ENCODE measurements at regions not wholly inside any gene's neighbourhood (a gene's known extent, or its start where the extent isn't known, plus 50 kb on each side); places are given as distances from the start of the nearest gene placed in this dataset.
"Not testable (repeated sequence)": the region's sequence is repeated elsewhere in the genome, so short reads cannot be mapped to it uniquely, and the experiment has no call there.

DNA sequence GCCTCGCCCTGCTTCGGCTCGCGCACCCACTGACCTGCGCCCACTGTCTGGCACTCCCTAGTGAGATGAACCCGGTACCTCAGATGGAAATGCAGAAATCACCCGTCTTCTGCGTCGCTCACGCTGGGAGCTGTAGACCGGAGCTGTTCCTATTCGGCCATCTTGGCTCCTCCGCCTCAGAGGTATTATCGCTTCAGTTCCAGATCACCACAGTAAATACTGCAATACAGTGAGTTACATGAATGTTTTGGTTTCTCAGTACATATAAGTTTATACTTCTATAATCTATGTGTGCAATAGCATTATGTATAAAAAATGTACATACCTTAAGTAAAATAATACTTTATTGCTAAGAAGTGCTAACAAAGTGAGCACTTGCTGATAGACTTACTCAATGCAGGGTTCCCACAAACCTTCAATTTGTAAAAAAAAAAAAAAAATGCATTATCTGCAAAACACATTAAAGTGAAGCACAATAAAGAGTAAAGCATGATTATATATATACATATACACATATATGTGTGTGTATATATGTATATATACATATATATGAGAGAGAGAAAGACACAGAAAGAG, 78.7 kb downstream of the KCNA5 start:
- WGBS, result 93% methylated on average over 8 of the region's 14 CpGs
- not testable (repeated sequence) for H3K4me3 ChIP-seq (ENCODE audit: low read depth in 1 of 3, low read length in 3 of 3); H3K9ac ChIP-seq (ENCODE audit: low read depth in 1 of 2, low read length in 2 of 2)

DNA sequence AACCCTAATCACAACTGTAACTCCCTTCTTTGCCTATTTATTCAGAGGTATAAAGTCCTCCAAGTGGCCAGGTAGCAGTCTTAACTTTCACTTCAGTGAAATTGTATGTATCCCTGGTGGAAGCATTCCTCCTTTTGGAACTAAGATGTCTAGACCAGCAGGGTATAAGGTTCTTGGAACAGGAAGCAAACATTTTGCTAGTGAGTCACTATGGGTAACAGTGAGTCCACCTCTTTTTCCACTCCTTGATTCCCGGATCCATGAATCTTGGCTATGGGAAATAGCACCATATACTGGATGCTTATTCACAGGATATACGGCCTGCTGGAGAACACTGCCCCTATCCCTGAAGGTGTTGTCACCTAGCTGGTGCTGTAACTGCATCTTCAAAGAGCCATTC, 80.2 kb downstream of the KCNA5 start:
- Histone ChIP-seq H3K27ac (ENCODE audit: low read depth in 1 of 2, low read length in 2 of 2) (no peak overlapping the region), H3K27me3 (ENCODE audit: control insufficient read depth in 4 of 4, insufficient read depth in 4 of 4, low read length in 3 of 4) (no peaks in the 10 kb centered on the region), H3K36me3 (ENCODE audit: control insufficient read depth in 4 of 4, insufficient read depth in 3 of 4, low read depth in 1 of 4, low read length in 3 of 4) (no peaks in the 10 kb centered on the region), H3K4me1 (ENCODE audit: control insufficient read depth in 4 of 4, insufficient read depth in 4 of 4, low read length in 3 of 4) (no peaks in the 10 kb centered on the region), H3K9me3 (ENCODE audit: control insufficient read depth in 4 of 4, low read length in 3 of 4) (no peaks in the 10 kb centered on the region), H3K4me3 (ENCODE audit: low read depth in 1 of 3, low read length in 3 of 3) (no peak overlapping the region), H3K9ac (ENCODE audit: low read depth in 1 of 2, low read length in 2 of 2) (no peak overlapping the region)
- TF ChIP-seq SP1 (IDR thresholded peaks at IDR 0.05) (no peak), HNF4A (conservative IDR thresholded peaks at IDR 0.05) (no peak), GABPA (IDR thresholded peaks at IDR 0.05 in 1 of 2, conservative IDR thresholded peaks at IDR 0.05 in 1 of 2) (no peak), NR2F2 (IDR thresholded peaks at IDR 0.05) (no peak), EGR1 (IDR thresholded peaks at IDR 0.05; ENCODE audit: low read depth in 2 of 2) (no peak)
- TF ChIP-seq, protein P1, sequence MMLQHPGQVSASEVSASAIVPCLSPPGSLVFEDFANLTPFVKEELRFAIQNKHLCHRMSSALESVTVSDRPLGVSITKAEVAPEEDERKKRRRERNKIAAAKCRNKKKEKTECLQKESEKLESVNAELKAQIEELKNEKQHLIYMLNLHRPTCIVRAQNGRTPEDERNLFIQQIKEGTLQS (IDR thresholded peaks at IDR 0.05), result no peak
- DNase-seq (ENCODE audit: low spot score), result no peak
- 91% methylated on average over 2 of the region's 2 CpGs for WGBS

More for the DNA sequence above, 78.7 kb downstream of the KCNA5 start:
- not testable (repeated sequence) for H3K27ac ChIP-seq (ENCODE audit: low read depth in 1 of 2, low read length in 2 of 2); H3K27me3 ChIP-seq (ENCODE audit: control insufficient read depth in 4 of 4, insufficient read depth in 4 of 4, low read length in 3 of 4); H3K4me1 ChIP-seq (ENCODE audit: control insufficient read depth in 4 of 4, insufficient read depth in 4 of 4, low read length in 3 of 4); H3K9me3 ChIP-seq (ENCODE audit: control insufficient read depth in 4 of 4, low read length in 3 of 4); DNase-seq (ENCODE audit: low spot score); H3K36me3 ChIP-seq (ENCODE audit: control insufficient read depth in 4 of 4, insufficient read depth in 3 of 4, low read depth in 1 of 4, low read length in 3 of 4)

DNA sequence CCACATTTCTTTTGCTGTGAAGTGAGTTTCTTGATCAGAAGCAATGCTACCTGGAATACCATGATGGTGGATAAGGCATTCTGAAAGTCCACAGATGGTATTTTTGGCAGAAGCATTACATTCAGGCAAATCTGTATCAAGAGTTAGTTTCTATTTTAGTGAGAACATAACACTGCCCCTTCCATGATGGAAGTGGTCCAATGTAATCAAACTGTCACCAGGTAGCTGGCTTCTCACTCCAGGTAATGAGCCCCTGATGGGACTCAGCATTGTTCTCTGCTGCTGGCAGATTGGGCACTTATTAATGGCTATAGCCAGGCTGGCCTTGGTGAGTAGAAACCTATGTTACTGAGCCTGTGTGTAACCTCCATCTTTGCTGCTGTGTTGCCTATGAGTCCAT, 80.7 kb downstream of the KCNA5 start:
- Histone ChIP-seq H3K27me3 (ENCODE audit: control insufficient read depth in 4 of 4, insufficient read depth in 4 of 4, low read length in 3 of 4) (no peaks in the 10 kb centered on the region), H3K36me3 (ENCODE audit: control insufficient read depth in 4 of 4, insufficient read depth in 3 of 4, low read depth in 1 of 4, low read length in 3 of 4) (no peaks in the 10 kb centered on the region), H3K27ac (ENCODE audit: low read depth in 1 of 2, low read length in 2 of 2) (no peak overlapping the region), H3K9me3 (ENCODE audit: control insufficient read depth in 4 of 4, low read length in 3 of 4) (no peaks in the 10 kb centered on the region), H3K4me3 (ENCODE audit: low read depth in 1 of 3, low read length in 3 of 3) (no peak overlapping the region), H3K9ac (ENCODE audit: low read depth in 1 of 2, low read length in 2 of 2) (no peak overlapping the region), H3K4me1 (ENCODE audit: control insufficient read depth in 4 of 4, insufficient read depth in 4 of 4, low read length in 3 of 4) (no peaks in the 10 kb centered on the region)
- no peak for DNase-seq (ENCODE audit: low spot score)
- TF ChIP-seq HNF4A (conservative IDR thresholded peaks at IDR 0.05), result no peak
- TF ChIP-seq EGR1 (IDR thresholded peaks at IDR 0.05; ENCODE audit: low read depth in 2 of 2), result no peak

DNA sequence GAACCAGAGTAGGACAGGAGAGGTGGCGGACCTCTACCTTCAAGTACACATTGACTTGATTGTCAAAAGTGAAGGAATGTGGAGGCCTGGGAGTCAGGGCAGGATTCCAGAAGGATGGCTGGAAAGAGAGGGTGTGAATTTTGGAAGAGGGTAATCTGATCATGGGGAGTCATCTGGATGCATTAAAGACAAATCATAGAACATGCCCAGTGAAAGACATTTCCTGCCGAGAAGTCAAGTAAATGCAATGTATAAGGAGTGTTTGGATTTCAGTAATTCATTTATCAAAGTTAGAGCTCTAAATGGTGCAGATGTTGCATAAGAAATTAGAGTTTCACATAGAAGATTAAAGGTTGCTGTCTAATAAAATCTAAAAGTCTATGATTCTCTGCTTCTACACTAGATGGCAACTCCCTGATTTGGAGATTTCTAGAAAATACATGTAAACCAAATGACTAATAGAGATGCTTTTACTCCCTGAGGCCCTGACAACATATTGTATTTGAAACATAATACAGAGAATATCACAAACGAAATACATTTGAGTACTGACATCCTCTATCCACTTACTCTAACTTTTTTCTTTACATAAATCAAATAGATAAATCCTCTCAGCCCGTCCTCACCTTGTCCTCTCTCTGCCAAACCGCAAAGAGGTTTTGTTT, 91.3 kb downstream of the KCNA5 start:
- no peak overlapping the region for H3K4me3 ChIP-seq (ENCODE audit: low read depth in 1 of 3, low read length in 3 of 3)
- TF ChIP-seq RAD21 (IDR thresholded peaks at IDR 0.05) (no peak), NR2F2 (IDR thresholded peaks at IDR 0.05) (no peak), FOXA1 (IDR thresholded peaks at IDR 0.05) (no peak)
- no peaks in the 10 kb centered on the region for H3K36me3 ChIP-seq (ENCODE audit: control insufficient read depth in 4 of 4, insufficient read depth in 3 of 4, low read depth in 1 of 4, low read length in 3 of 4)
- H3K27ac ChIP-seq (ENCODE audit: low read depth in 1 of 2, low read length in 2 of 2), result no peak overlapping the region
- DNase-seq (ENCODE audit: low spot score), result no peak
- WGBS, result 78% methylated on average over 5 of the region's 5 CpGs
- peaks cover 2 to 12% (median 4%) of the 10 kb centered on the region in 4 donors for H3K9me3 ChIP-seq (ENCODE audit: control insufficient read depth in 4 of 4, low read length in 3 of 4)
- no peak overlapping the region for H3K9ac ChIP-seq (ENCODE audit: low read depth in 1 of 2, low read length in 2 of 2)
- no peaks in the 10 kb centered on the region for H3K4me1 ChIP-seq (ENCODE audit: control insufficient read depth in 4 of 4, insufficient read depth in 4 of 4, low read length in 3 of 4)
- H3K27me3 ChIP-seq (ENCODE audit: control insufficient read depth in 4 of 4, insufficient read depth in 4 of 4, low read length in 3 of 4), result peaks cover 0 to 5% (median 2%) of the 10 kb centered on the region in 4 donors
